ENCODE measurements at regions not wholly inside any gene's neighbourhood (a gene's known extent, or its start where the extent isn't known, plus 50 kb on each side); places are given as distances from the start of the nearest gene placed in this dataset.

GRCh38 chr5:176131771-176132170, 106.5 kb upstream of the SIMC1 start:
- TF ChIP-seq CTCF (IDR thresholded peaks at IDR 0.05) (no peak), SIN3A (IDR thresholded peaks at IDR 0.05; ENCODE audit: borderline replicate concordance, low read depth, low read length) (no peak), FOXJ3 (CRISPR knock-in tag; IDR thresholded peaks at IDR 0.05) (no peak), RAD21 (IDR thresholded peaks at IDR 0.05; ENCODE audit: low read length) (no peak), ZBTB33 (IDR thresholded peaks at IDR 0.05; ENCODE audit: borderline replicate concordance, low read depth) (no peak), TAF1 (IDR thresholded peaks at IDR 0.05; ENCODE audit: borderline replicate concordance, low read depth, low read length) (no peak)
